Myocyte (in vitro differentiated cells): ENCODE measurements at regions not wholly inside any gene's neighbourhood (a gene's known extent, or its start where the extent isn't known, plus 50 kb on each side); places are given as distances from the start of the nearest gene placed in this dataset.
A peak's percentile ranks its signal among the peaks of the same experiment; 100 is the strongest.

Experiments
- DNase-seq: peaks from one replicate; pipeline ENCODE4 v3.0.0-alpha.2; 2012; ENCODE audit warnings: low read depth

DNA sequence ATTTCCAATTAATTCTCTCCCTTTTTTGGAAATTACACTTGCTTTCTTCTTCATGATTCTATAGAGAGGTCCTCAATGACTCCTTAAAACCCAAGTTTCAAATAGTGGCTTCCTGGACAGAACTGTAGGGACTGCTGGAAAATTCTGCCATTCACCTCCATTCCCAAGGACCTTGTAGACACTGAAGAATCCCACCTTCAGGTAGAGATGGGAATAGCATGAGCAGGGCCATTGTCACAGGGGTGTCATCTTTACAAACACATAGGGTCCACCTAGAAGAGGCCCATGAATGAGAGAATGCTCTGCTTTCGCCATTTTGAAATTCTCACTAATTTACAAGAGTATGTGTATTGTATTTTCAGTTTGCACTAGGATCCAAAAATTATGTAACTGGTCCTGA is 701.7 kb upstream of the CELF2 start:
- no peak for DNase-seq

DNA sequence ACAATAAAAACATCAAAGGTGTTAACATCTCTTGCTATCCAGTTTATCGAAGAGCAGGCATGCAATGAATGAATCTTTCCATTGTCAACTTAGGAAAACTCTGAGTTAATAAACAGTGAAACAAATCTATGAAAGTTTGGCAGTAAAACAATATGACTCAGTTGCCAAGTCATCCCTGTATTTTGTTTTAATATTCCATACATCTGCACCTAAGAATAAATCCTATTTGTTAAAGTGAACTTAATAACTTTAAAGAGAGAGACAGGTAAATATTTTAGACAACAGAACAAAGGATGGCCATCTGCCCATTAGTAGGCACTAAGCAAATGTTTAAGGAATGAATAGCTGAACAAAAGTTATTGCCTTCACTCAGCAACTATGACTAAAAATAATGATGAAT is 700.5 kb upstream of the CELF2 start:
- no peak for DNase-seq

- no peak for DNase-seq
Observed at GRCh38 chr10:10318856-10319255, 698.8 kb upstream of the CELF2 start.

DNA sequence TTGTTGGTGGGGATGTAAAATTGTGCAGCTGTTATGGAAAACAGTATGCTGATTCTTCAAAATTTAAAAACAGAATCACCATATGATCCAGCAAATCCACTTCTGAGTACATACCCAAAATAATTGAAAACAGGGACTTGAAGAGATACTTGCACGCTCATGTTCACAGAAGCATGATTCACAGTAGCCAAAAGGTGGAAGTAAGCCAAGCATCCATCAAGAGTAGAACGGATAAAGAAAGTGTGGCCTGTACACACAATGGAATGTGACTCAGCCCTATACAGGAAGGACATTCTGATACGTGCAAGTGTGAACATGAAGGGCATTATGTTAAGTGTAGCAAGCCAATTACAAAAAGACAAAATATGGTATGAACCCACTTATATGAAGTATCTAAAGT is 696.7 kb upstream of the CELF2 start:
- peak; percentile 9 for DNase-seq

- DNase-seq, result no peak
Observed at GRCh38 chr10:10326116-10326515, 691.6 kb upstream of the CELF2 start.

DNA sequence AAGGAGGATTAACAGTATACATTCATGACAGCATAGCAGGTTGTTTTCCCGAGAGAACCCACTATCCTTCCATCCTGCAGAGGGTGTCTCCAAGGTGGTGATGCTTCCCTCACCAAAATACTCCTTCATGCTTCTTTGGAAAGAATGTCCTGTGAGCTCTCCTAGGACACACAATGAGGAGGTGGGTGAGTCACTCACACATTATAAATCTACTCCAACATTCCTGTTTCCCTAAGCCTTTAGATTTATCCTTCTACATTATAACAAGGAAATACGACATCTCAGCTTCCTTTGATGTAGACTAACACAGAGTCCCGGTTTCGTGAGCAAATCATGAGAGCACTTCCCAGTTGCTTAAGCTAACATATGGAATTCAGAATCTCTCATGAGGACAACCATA is 689.7 kb upstream of the CELF2 start:
- no peak for DNase-seq

GRCh38 chr10:10330418-10330817 is 687.3 kb upstream of the CELF2 start:
- DNase-seq, result peak; percentile 5

DNA sequence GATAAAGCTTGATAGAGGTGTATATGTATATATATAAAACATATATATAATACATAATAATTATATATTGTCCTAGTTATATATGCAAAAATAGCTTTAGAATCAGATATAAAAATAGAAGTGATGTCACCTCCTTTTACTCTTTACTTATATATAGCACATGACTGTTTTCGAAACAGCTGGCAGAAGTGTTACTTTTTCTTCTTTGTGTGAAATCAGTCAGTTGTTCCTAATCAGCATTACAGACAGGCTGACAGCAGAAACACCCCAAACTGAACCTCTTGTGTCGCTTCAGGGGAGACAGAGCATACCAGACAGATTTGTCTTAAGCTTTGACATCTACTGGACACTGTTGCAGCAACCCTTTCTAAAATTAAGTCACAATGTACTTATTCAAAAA is 684.9 kb upstream of the CELF2 start:
- no peak for DNase-seq

DNA sequence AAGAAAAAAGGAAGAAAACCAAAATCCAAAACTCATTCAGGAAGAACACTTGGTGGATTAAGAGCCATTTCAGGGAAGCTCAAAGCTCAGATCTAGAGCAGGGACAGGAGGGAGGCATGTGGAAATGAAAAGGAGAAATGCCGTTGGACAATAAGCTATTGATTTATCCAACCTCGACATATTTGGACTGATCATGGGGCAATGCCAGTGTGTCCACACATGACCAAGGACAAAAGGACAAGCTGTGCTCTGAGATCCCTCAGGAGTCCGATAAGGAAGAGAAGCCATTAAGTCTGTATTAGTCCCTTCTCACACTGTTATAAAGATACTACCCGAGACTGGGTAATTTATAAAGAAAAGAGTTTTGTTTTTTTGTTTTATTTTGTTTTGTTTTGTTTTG is 684.0 kb upstream of the CELF2 start:
- no peak for DNase-seq

GRCh38 chr10:10338339-10338738 is 679.3 kb upstream of the CELF2 start:
- no peak for DNase-seq

GRCh38 chr10:10346390-10347150 is 671.1 kb upstream of the CELF2 start:
- no peak for DNase-seq

DNA sequence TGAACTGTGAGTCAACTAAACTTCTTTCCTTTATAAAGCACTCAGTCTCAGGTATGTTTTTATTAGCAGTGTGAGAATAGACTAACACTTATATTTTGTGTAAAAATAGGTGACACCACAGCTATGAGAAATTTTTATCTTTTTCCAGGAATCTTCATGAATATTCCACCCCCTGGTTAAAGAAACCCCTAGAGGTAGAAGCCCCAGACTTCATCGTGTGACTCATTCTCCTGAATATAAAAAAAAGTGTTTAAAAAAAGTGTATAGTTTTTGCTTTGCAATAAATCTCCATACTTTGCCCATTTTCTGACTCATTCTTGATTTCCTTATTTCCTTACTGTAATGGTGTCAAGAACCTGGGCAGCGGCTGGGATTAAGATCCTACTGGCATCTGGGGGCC is 667.6 kb upstream of the CELF2 start:
- DNase-seq, result no peak

GRCh38 chr10:10351451-10351850 is 666.2 kb upstream of the CELF2 start:
- no peak for DNase-seq

DNA sequence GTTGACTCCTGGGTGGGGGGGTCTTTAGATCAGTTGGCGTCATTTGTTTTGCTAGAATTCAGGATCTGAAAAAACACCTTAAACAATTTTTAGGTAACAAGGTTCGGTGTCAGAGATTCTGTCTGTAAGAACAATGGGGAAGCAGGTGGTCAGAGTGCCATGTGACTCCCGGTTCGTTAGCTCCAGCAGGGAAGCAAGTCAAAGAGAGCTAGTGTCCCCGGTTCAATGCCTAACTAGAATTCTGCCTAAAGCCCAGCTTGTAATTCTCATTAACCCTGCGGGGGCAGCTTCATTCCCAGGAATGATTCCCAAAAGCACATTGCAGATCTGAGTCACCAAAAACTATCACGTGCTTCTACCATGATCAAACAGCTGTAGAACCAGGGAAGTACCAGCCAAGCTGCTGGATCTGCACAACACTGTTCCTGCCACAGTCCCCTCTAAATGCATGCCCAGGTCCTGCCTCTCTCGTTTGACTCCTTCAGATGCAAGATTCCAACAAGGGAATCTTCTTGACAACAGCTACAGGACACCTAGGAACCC is 664.3 kb upstream of the CELF2 start:
- DNase-seq, result peak; percentile 28

- DNase-seq, result no peak
Observed at GRCh38 chr10:10359263-10359662, 658.4 kb upstream of the CELF2 start.

DNA sequence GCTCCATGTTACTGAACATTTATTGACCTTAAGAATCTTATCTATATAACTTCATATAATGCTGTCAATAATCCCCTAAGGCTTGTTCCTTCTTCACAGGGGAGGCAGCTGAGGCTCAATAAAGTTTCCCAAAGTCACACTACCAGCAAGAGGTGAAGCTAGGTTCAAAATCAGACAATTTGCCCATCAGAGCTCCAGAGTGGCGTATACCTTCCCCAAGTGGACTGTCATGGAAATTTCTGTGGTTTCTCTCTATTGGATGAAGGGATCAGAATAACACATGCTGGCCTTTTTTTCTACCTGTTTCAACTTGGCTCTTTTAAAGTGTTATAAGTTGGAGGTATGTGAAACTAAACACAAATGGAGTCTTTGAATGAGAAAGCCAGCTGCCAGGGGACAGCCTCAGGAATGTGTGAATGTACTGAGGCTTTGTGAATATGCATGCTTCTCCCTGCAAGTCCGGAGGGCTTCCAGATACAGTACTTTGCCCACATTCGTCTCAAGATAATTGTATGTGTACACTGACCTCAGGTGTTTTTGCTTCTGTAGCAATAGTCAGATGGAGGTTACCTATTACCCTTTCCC is 656.3 kb upstream of the CELF2 start:
- no peak for DNase-seq

GRCh38 chr10:10362800-10363199 is 654.9 kb upstream of the CELF2 start:
- no peak for DNase-seq

DNA sequence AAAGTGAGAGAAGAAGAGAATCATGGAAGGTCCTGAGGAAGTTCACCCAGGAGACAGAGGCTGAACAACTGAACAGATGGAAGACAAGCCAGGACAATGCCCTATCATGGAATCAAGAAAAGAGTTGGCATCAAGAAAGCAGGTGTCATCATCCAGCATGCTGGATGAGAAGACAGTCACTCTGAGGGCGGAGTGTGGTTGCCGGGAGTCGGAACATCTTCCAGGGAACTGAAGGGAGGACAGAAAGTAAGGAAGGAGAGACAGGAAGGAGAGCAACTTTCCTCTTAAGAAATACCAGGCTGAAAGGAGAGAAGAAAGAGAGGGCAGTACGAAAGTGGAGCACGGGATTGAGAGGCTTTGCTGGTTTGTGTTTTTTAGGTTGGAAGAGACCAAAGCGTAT is 654.5 kb upstream of the CELF2 start:
- no peak for DNase-seq

GRCh38 chr10:10364902-10365301 is 652.8 kb upstream of the CELF2 start:
- no peak for DNase-seq

- no peak for DNase-seq
Observed at GRCh38 chr10:10365676-10366075, 652.0 kb upstream of the CELF2 start.

- DNase-seq, result no peak
Observed at GRCh38 chr10:10366836-10367235, 650.8 kb upstream of the CELF2 start.

DNA sequence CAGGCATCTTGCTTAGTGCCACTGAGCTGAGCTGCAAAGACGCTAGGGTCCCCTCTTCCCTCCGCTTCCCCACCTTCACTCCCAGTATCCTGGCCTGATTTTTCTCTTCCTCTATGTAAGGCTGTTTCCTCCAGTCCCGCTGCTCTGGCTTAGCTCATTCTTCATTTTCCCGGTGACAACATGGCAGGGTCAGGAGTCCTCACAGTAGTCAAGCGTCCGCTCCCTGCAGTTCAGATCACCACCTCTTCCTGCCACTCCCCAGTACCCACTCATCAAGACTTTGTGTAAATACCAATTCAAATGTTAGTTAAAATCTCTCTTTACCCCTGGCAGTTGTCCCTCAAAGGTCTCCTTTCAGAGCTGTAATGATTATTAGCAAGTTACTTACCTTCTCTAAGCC is 650.4 kb upstream of the CELF2 start:
- no peak for DNase-seq

- DNase-seq, result no peak
Observed at GRCh38 chr10:10368951-10369576, 648.6 kb upstream of the CELF2 start.
